PFSK-1 (cell line): ENCODE measurements at regions not wholly inside any gene's neighbourhood (a gene's known extent, or its start where the extent isn't known, plus 50 kb on each side); places are given as distances from the start of the nearest gene placed in this dataset.

Source experiments
- POLR2AphosphoS5 ChIP-seq: IDR thresholded peaks from 2 replicates; pipeline ENCODE4 v1.6.1; 2012; ENCODE audit warnings: low read depth, mild to moderate bottlenecking, control low read depth, low read length, moderate library complexity
- TAF1 ChIP-seq: IDR thresholded peaks from 2 replicates; pipeline ENCODE4 v1.6.1; 2012; ENCODE audit warnings: low read length, control low read depth, borderline replicate concordance; ENCODE audit not compliant: insufficient read depth

DNA sequence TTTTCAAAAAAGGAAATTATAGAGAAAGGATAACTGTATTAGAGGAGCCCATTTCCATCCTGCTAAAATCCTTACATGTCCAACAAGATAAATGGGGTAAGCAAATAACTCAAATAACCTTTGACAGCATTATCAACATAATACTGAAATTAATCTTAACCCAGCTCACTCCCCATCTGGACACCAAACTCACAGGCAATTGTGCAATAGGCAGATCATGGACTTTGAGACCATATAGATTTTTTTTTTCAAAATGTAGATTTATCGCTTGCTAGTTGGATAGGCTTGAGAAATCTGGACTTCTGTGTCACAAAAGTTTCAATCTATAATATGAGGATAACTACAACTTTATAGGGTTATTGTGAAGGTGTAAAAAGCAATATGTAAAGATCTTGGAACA lies 134.4 kb upstream of the ASCC3 start:
- TF ChIP-seq POLR2AphosphoS5 (no peak), TAF1 (no peak)
